GM21367 (cell line): ENCODE measurements at regions not wholly inside any gene's neighbourhood (a gene's known extent, or its start where the extent isn't known, plus 50 kb on each side); places are given as distances from the start of the nearest gene placed in this dataset.
"Not testable (repeated sequence)": the region's sequence is repeated elsewhere in the genome, so short reads cannot be mapped to it uniquely, and the experiment has no call there.

Experiments
- ATAC-seq: cut with Tn5 transposase; IDR thresholded peaks from one replicate; pipeline ENCODE4 v1.9.1; 2021; ENCODE audit not compliant: unreplicated experiment

DNA sequence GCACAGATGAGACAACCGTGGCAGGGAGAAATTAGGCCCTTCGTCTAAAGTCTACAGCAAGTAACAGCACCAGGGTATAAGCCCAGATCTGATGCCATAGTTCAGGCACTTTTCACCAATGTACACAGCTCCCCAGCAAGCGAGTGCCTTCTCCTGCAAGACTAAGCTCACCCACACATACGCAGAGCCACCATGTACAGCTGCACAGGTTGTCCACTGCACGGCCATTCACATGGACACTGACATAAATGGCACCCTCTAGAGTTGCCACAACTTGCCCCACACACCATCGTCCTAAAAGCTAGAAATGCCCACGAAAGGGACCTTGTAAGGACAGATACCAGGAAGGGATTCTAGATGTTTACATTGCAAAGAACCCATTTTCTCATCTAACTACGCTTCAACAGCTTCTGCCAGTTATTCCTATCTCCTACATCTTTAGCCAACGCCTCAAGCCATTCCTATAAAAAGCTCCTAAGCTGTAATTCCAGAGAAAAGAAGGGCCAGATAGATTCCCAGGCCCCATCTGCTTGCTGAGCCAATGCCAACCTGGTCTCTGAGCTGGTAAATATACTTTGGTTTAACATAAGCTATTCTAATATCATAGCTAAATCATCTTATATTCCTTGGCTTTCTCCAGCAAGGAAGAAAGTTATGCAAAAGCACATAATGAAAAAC is 174.0 kb upstream of the KAZN start:
- no peak for ATAC-seq

DNA sequence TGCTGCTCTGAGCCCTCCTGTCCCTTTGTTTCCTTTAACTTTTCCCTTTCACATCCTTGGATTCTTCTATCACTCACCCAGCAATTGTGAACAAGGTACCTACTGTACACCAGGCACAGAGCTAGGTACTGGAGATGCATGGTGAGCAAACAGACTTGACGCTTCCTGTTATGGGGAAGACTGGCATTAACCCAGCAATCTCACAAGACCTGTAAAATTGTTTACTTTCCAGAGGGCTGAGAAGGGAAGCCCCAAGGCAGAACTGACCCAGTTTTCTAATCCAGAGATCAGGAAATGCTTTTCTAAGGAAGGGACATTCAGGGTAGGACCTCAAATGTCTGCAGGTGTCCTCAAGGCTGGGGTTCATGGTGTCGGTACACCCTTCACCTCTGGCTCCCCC is 171.6 kb upstream of the KAZN start:
- ATAC-seq: no peak

DNA sequence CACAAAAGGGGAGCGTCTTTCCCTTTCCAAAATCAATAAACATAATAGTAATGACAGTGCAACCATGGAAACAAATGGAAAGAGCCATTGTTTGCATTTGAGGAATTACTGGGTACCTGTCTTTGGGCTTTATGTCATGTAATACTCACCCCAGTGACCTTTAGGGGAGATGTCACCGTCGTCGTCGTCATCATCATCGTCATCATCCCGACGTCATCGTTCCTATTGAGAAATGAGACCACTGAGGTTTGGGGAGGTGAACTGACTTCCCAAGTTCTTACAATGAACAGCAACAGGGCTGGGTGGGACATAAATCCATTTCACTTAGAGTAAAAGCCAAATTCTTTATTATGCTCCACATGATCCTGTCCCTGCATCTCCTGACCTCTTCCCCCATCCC is 168.9 kb upstream of the KAZN start:
- no peak for ATAC-seq

DNA sequence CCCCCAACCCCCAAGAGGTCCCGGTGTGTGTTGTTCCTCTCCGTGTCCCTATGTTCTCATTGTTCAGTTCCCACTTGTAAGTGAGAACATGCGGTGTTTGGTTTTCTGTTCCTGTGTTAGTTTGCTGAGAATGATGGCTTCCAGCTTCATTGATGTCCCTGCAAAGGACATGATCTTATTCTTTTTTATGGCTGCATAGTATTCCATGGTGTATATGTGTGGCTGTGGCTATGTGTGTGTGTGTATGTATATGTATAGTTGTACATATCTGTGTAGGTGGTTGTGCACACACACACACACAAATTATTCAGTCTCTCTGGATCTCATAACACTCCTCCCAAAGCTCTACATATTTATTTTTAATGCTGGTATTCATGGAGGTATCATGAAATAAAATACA is 165.8 kb upstream of the KAZN start:
- ATAC-seq: not testable (repeated sequence)

DNA sequence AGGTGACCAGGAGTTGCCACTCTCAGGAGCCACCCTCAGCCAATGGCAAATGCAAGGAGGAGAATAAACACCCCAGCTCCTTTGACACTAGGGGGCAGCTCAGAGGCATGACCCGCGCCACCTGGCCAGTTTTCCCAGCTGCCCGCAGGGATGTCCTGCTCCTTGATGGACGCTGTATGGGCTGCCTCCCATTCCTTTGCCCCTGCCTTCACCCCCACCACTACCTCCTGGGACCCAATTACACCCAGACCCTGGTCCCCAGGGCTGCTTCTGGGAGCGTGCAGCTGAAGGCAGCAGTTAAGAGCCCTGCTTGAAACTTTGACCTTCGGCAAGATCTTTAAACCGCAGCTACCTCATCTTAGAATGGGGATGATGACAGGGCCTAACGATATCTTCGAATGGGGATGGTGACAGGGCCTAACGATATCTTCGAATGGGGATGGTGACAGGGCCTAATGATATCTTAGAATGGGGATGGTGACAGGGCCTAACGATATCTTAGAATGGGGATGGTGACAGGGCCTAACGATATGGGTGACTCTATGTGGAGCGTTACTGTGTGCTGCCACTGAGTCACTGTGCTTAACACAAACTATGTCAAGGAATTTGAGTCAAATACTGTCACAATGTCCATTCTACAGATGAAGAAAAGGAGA is 163.0 kb upstream of the KAZN start:
- no peak for ATAC-seq

DNA sequence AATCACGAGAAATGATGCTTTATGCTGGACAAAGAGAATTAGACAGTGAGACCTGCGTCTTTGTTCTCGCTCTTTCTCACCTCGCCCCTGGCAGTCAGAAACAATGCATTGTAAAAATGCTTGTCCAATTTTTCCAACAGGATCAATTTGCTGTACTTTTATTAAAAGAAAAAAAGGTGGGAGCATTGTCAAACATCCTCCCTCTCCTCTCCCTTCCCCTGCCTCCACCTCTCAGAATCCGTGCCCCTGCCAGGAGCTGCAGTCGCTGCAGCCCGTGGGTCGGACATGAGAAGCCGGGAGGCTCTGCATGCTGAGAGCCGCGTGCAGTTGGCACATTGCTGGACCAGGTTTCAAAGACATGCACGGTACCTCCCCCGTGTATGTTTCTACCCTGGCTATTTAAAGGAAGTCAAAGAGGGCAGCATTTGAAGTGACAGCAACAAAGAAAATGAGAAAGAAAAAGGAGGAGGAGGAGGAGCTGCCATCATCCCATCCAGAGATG is 161.0 kb upstream of the KAZN start:
- no peak for ATAC-seq

DNA sequence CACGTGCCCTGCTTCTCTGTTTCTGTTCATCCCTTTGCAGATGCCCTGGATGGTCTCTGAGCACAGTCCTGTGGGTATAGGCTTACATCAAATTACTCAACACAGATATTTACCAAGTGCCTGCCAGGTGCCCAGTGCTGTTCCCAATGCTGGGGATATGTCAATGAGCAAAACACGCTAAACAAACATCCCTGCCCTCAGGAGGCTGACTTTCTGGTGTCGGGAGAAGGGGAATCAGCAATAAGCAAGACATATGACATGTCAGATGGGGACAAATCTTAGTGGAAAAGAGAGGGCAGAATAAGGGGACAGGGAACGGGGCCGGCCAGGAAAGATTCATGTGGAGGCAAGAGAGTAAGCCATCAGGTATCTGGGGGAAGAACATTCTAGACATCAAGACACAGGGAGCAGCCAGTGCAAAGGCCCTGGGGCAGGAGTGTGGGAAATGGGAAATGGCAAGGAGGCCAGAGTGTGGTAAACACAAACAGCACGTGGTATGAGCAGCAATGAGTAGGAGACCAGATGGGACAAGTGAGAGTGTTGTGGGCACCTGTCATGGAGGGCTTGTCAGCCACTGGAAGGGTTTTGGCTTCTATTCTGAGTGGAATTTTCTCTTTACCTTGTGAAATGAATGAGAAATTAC is 160.2 kb upstream of the KAZN start:
- ATAC-seq: no peak

DNA sequence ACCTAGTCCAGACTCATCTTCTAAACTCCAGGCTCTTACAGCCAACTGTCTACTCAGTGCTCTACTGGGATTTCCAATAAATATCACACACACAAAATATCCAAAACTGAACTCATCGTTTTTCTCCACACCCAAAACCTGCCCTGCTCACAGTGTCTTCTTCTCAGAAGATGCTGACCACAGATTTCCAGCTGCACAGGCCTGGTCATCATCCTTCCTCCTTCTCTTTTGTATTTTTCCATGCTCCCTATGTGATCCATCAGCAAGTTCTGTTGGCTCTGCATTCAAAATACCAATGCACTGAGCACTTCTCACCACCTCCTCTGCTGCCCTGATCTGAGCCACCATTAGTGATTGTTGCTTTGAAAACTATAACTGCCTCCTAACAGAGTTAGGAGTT is 159.5 kb upstream of the KAZN start:
- ATAC-seq: no peak

DNA sequence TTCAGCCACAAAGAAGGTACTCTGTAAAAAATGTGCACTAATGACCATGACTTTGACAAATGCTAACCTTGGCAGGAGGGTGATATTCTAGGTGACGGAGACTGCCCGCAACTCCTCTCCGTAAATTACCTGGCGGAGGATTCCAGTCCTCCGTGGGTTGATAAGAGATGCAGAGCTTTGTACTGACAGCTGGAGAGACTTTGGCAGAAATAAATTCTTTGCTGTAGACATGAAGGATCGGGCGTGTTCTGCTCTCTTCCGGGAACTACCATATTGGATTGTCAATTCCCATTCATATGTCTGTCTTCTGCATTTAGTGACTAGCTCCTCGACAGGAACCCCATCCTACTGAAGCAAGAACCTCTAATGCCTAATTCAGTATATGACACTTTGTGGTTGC is 158.3 kb upstream of the KAZN start:
- no peak for ATAC-seq

DNA sequence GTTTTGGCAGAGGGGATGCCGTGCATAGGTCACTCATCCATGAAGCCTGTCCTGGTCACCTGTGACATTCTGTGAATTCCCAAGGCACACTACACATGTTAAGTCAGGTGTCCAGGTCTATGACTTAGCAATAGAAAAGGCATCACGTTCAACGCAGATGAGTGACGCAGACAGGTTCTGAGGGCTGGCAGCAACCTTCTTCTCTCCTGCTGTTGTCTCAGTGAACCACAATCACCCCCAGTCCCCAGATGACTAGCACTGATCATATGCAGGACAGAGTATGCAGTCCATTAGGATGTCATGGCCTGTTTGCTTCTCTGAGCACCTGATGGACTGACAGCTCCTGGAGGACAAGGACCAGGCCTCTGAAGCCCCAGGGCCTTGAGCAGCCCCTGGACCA is 157.8 kb upstream of the KAZN start:
- ATAC-seq: no peak

DNA sequence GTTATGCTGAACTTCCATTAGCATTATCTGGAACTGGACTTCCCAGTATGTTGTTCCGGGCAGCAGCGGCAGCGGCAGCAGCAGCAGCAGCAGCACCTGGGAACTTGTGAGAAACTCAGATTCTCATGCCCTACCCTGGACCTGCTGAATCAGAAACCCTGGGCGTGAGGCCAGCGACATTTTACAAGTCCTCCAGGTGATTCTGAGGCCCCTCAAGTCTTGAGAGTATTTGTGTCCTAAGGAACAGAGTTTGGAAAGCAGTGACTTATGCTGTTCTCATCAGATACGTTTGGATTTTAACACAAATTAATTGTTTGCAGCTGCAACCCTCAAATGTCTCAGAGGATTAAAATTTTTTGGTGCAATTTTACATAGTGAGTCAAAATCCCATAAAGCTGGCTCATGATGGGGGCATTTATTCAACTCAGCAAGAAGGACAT is 157.2 kb upstream of the KAZN start:
- no peak for ATAC-seq

DNA sequence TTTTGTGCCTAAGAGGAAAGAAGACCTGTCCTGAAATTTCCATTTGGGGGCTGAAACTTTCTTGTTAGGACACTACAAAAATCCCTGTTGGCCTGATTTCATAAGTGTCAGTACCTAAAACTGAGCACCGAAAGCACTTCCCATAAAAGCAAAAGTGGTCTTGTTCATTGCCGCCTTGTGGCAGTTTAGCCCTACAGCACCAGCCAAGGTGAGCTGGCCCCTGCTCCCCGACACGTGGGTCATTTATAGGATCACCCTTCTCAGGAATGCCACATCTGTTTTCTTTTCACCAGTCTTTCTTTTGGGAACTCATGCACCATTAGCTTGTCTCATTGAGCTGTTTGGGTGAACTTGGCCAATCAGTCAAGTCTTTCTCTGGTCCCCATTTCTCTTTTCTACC is 155.8 kb upstream of the KAZN start:
- no peak for ATAC-seq

DNA sequence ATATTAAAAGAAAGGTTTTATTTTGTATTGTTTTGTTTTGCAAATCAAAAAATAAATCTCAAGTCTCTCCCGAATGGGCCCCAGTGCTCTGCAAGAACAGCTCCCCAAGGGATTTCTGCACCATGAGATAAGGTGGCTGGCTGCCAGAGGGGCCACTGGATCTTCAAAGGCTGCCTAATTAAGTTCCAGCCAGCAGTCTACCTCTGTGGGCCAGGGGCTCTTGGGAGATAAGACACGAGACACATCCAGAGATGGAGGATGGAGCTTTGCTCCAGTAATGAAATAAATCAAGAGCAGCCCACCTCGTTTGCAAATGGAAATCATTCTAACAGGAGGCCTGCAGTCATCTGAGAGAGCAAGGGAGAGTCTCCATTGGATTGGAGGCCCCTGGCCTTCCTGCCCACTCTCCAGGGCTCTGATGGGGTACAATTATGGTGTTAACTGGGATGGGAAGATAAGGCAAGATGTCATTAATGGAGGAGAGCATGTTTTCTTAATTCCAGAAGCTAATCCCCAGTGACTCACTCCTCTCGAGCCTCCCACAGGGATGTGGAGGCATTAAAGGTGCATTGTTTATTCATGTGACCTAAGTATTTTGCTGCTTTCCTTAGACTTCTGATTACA is 155.2 kb upstream of the KAZN start:
- ATAC-seq: no peak

DNA sequence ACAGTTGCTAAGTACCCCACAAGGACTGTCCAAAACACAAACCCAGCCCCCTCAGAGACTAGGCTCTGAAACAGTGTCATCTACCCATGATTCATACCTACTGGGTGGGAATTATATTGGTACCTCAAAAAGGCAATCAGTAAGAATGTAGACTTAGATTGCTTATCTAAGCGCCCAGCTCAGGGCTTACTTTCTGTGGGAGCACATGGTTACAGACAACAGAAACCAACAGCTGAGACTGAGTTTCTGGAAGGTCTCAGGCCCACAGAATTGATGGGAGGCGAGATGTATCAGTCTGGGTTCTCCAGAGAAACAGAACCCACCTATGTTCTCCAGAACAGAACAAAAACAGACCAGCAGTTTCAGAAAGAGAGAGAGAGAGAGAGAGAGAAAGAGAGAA is 147.3 kb upstream of the KAZN start:
- ATAC-seq: no peak

DNA sequence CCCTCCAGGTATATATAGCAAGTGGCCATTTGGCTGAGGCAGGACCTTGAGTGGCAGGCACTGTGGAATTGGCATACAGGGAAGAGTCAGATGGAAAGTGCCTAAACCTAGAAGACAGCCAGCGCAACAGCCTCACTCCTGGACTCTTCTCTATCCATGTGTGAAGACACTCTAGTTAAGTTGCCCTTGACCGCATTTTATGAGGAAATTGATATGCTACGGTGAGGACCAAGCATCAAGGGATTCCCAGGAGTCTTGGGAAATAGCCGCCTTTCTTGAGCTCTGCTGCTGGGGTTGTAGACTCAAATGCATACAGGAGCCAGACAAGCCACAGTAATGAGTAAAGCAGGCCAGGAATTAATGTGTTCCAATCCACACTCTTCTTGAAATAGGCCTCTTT is 145.9 kb upstream of the KAZN start:
- no peak for ATAC-seq

DNA sequence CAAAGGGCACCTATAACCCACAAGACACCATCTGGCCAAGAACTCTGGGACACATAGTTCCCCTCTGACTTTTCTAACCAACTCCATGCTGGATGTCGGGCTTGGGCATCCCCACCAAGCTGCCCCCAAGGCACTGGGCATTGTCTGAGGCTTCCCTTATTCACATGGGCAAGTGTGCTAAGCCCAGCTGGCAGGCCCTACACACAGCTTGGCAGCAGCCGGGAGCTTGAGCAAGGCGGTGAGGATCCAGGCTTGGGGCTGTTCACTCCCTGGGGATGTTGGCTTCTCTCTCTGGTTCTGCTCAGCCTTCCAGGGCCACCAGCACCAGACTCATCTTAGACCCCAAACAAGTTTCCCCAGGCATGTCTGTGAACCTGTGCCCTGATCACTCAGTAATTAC is 138.3 kb upstream of the KAZN start:
- ATAC-seq: no peak

DNA sequence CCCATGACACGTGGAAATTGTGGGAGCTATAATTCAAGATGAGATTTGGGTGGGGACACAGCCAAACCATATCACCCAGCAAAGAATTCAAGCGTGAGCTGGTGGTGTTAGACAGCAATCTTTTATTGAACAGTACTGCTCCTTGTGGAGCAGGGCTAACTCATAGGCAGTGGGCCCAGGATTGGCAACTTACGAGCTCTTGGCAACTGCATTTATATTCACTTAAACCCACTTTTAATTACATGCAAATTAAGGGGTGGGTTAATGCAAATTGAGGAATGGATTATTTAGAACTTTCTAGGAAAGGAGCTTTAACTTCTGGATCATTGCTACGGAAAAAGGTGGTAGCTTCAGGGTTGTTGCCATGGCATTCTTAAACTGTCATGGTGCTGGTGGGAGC is 135.6 kb upstream of the KAZN start:
- no peak for ATAC-seq

DNA sequence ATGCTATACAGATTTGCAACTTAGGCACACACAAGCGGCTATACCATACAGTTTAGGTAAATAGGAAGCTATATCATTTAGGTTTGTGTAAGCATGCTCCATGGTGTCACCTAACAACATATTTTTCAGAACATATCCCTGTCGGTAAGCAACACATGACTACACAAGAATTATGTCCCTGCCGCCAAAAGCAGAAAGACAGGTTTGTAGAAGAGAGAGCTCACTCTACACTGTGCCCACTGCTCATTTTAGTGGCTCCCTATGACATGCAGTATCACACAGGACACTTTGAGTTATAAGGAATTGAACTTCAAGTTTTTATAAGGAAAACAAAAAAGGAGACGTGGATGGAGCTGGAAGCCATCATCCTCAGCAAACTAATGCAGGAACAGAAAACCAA is 132.5 kb upstream of the KAZN start:
- ATAC-seq: no peak

DNA sequence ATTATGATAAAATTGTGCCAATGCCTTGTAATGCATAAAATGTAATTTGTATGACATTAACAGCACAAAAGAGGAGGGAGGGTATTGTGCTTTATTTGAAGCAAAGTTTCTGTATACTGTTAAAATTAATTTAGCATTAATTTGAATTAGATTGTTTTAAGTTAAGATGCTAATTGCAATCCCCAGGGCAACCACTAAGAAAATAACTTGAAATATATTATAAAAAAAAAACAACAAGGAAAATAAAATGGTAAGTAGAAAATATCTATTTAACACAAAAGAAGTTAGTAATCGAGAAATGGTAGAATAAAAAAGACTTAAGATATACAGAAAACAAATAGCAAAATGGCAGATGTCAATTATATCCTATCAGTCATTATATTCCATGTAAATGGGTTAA is 131.4 kb upstream of the KAZN start:
- ATAC-seq: no peak

DNA sequence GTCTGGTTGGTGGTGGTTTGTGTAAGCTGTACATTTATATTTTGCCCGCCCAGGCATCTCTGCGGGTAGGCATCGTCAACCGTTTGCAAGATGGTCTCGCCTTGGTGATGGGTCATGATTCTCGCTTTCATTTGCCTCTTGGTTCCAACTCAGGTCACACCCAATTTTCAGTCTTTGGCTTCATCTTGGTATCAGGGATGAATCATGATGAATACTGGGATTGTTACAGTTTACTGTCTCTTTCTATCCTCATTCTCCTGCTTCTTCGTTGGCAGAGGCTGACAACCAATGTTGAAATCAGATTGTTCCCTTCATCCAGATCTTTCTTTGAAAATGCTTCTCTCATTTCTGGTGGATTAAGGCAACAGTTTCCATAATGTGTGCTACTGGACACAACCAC is 129.7 kb upstream of the KAZN start:
- ATAC-seq: no peak

DNA sequence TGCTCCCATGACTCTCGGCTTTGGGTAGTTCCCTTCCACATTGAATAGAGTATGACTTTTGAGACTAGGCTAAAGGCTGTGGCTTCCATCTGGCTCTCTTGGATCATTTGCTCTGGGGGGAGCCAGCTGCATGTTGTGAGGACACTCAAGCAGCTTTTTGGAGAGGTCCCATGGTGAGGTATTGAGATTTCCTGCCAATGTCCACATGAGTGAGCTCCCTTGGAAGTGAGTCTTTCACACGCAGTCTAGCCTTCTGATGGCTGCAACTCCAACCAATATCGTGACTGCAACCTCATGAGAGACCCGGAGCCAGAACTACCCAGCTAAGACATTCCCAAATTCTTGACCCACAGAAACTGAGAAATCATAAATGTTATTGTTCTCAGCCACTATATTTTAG is 127.7 kb upstream of the KAZN start:
- no peak for ATAC-seq

DNA sequence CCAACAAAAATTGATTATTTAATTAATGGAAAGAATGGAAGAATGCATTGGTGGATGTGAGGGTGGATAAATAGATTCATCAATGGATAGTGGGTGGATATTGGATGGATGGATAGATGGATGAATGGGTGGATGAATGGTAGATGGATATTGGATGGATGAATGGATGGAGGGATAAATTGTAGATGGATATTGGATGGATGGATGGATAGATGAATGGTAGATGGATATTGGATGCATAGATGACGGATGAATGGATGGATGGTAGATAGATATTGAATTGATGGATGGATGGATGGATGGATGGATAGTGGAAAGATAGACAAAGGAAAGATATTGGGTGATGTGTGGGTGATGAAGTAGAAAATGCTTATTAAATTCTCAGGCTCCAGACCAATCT is 123.6 kb upstream of the KAZN start:
- no peak for ATAC-seq
